Endothelial cell of umbilical vein (primary cell): ENCODE measurements at regions not wholly inside any gene's neighbourhood (a gene's known extent, or its start where the extent isn't known, plus 50 kb on each side); places are given as distances from the start of the nearest gene placed in this dataset.
A peak's percentile ranks its signal among the peaks of the same experiment; 100 is the strongest.

Experiments
- BruUV-seq: library from RNA; stranded (reverse); fragments of 400-500 nt; replicated peaks from 2 replicates; lab custom pipeline; 2021; lab: Mats Ljungman, UMichigan
- CTCF ChIA-PET: fragments of 300-600, 350-600 bp; sonication (Branson Sonifier 250); formaldehyde crosslinking; loops from one replicate; lab custom pipeline; 2021; ENCODE audit warnings: antibody characterized with exemption, inconsistent platforms; lab: Charles Lee
- POLR2A ChIA-PET: fragments of 300-600, 350-600 bp; sonication (Branson Sonifier 250); formaldehyde crosslinking; loops from one replicate; lab custom pipeline; 2021; ENCODE audit warnings: antibody characterized with exemption, inconsistent platforms; lab: Charles Lee
- DNase-seq: peaks from one replicate; pipeline ENCODE4 v3.0.0-alpha.2; 2011; ENCODE audit warnings: low read depth, low spot score
- FAIRE-seq: peaks from 2 replicates; lab custom pipeline; 2011; peaks lifted over from hg19 to GRCh38; lab: Jason Lieb, UNC
- H2AFZ ChIP-seq: 2 replicates; pipeline ENCODE4 v1.6.0; 2012; ENCODE audit warnings: low read depth, low read length, control low read depth, inconsistent platforms
- H3K27ac ChIP-seq: 2 replicates; pipeline ENCODE4 v1.5.1; 2011; ENCODE audit warnings: low read depth, mild to moderate bottlenecking, control low read depth, low read length, moderate library complexity; ENCODE audit not compliant: insufficient read depth
- H3K27me3 ChIP-seq, 2 experiments: 2 replicates each; pipeline versions ENCODE4 v1.6.0 to v1.6.1; 2011; ENCODE audit warnings: low read length in 2 of 2, mixed read lengths in 1 of 2; ENCODE audit not compliant: control insufficient read depth in 2 of 2, insufficient read depth in 2 of 2
- H3K36me3 ChIP-seq, 2 experiments: 2 replicates in 1 of 2; 3 replicates in 1 of 2; pipeline ENCODE4 v1.5.1; 2011; ENCODE audit warnings: low read length in 2 of 2, mild to moderate bottlenecking in 1 of 2, moderate library complexity in 1 of 2; ENCODE audit not compliant: control insufficient read depth in 2 of 2, insufficient read depth in 2 of 2; ENCODE audit errors: extremely low read depth in 1 of 2
- H3K4me1 ChIP-seq: 3 replicates; pipeline ENCODE4 v1.5.1; 2011; ENCODE audit warnings: mild to moderate bottlenecking, low read length; ENCODE audit not compliant: control insufficient read depth, insufficient read depth; ENCODE audit errors: extremely low read depth
- H3K4me2 ChIP-seq: 2 replicates; pipeline ENCODE4 v1.6.1; 2011; ENCODE audit warnings: low read length, control low read depth, mixed read lengths; ENCODE audit not compliant: insufficient read depth
- H3K4me3 ChIP-seq, 3 experiments: fragments of 200-600 bp in 1 of 3; sonication (generic), shearing (Covaris generic) in 1 of 3; replicated peaks in 1 of 3; 2 replicates each; pipeline ENCODE4 v1.5.1; 2011 to 2016; ENCODE audit warnings: control low read depth in 3 of 3, low read length in 3 of 3, mild to moderate bottlenecking in 2 of 3, inconsistent platforms in 1 of 3, low read depth in 1 of 3, moderate library complexity in 1 of 3; ENCODE audit not compliant: insufficient read depth in 1 of 3
- H3K79me2 ChIP-seq: 2 replicates; pipeline ENCODE4 v1.6.0; 2012; ENCODE audit warnings: low read length, inconsistent platforms; ENCODE audit not compliant: control insufficient read depth, insufficient read depth
- H3K9ac ChIP-seq: replicated peaks from 2 replicates; pipeline ENCODE3; 2011; ENCODE audit warnings: low read length, control low read depth; ENCODE audit not compliant: insufficient read depth; ENCODE audit errors: extremely low read depth
- H3K9me1 ChIP-seq: replicated peaks from 3 replicates; pipeline ENCODE4 v1.6.0; 2011; ENCODE audit warnings: mild to moderate bottlenecking, low read length; ENCODE audit not compliant: control insufficient read depth, insufficient read depth; ENCODE audit errors: extremely low read depth
- H3K9me3 ChIP-seq: replicated peaks from 2 replicates; pipeline ENCODE4 v1.5.1; 2012; ENCODE audit warnings: low read length, inconsistent platforms; ENCODE audit not compliant: control insufficient read depth, insufficient read depth
- H4K20me1 ChIP-seq: replicated peaks from 2 replicates; pipeline ENCODE3; 2011; ENCODE audit warnings: mild to moderate bottlenecking, low read length; ENCODE audit not compliant: control insufficient read depth, insufficient read depth; ENCODE audit errors: extremely low read depth
- EZH2 ChIP-seq: IDR thresholded peaks from 2 replicates; pipeline ENCODE4 v1.6.1; 2012; ENCODE audit warnings: borderline replicate concordance, low read depth, mild to moderate bottlenecking, moderate library complexity, low read length, inconsistent platforms; ENCODE audit not compliant: severe bottlenecking
- FOS ChIP-seq: IDR thresholded peaks from 2 replicates; pipeline ENCODE4 v1.6.1; 2011; ENCODE audit warnings: mild to moderate bottlenecking, low read length, moderate library complexity, borderline replicate concordance; ENCODE audit not compliant: insufficient read depth
- GATA2 ChIP-seq: IDR thresholded peaks from 2 replicates; pipeline ENCODE4 v1.7.0; 2011; ENCODE audit warnings: low read depth, mild to moderate bottlenecking, moderate library complexity, mixed read lengths, low read length; ENCODE audit not compliant: insufficient read length, insufficient read depth
- MYC ChIP-seq: IDR thresholded peaks from one replicate; pipeline ENCODE4 v1.6.1; 2011; ENCODE audit warnings: mild to moderate bottlenecking, low read depth, low read length
- POLR2AphosphoS5 ChIP-seq: IDR thresholded peaks from 2 replicates; pipeline ENCODE4 v1.6.1; 2012; ENCODE audit warnings: low read depth, mild to moderate bottlenecking, control low read depth, low read length, moderate library complexity; ENCODE audit not compliant: insufficient read depth
- dilution Hi-C: fragments of 300-500 bp; cut with MboI; formaldehyde crosslinking; loops from one replicate; pipeline ENCODE4 v1.15.0; 2019; ENCODE audit warnings: low sequenced_read_pairs; ENCODE audit not compliant: extremely low pct_ligation_motif_present
- intact Hi-C: fragments of 100-400 bp; cut with micrococcal nuclease; formaldehyde crosslinking; loops from one replicate; pipeline ENCODE4 v1.10.0; 2022
- TF ChIP-seq, protein P1 (sequence below): IDR thresholded peaks from 2 replicates; pipeline ENCODE4 v1.6.1; 2011; ENCODE audit not compliant: insufficient read depth, insufficient read length

- H3K27ac ChIP-seq, result no peak overlapping the region
- DNase-seq, result no peak
- CTCF ChIA-PET, result interaction anchor here (2.6 kb wide), 1 partner anchor 251 kb away, joined by 10 read pairs; no protein-coding TSS in a partner anchor
- dilution Hi-C loops (no loop called here), intact Hi-C loops (no loop called here)
- BruUV-seq, result no TSS peak
- H3K27me3 ChIP-seq, result peaks cover 0 to 4% of the 10 kb centered on the region in 2 experiments
- H3K9me3 ChIP-seq, result no peaks in the 10 kb centered on the region
- no peak for FAIRE-seq
- no peaks in the 10 kb centered on the region for H3K36me3 ChIP-seq
- no peaks in the 10 kb centered on the region for H3K4me1 ChIP-seq
- H3K79me2 ChIP-seq, result no peaks in the 10 kb centered on the region
- H3K4me2 ChIP-seq, result peak overlapping the region; percentile 23
- no peak overlapping the region for H2AFZ ChIP-seq
- POLR2A ChIA-PET, result interaction anchor here (0.6 kb wide), 1 partner anchor 10 kb away, joined by 3 read pairs; no protein-coding TSS in a partner anchor
- no peak overlapping the region for H3K9ac ChIP-seq
- no peak overlapping the region for H3K4me3 ChIP-seq
- H4K20me1 ChIP-seq, result no peaks in the 10 kb centered on the region
- no peak for TF ChIP-seq POLR2AphosphoS5
- TF ChIP-seq EZH2, result peak; percentile 53
- no peak for TF ChIP-seq FOS
- TF ChIP-seq GATA2, result no peak
- no peaks in the 10 kb centered on the region for H3K9me1 ChIP-seq
These were observed 373.0 kb downstream of the RPS24 start for GRCh38 chr10:78406648-78407008.

- H3K36me3 ChIP-seq, result no peaks in the 10 kb centered on the region
- POLR2A ChIA-PET, result interaction anchor here (0.6 kb wide), 1 partner anchor 10 kb away, joined by 3 read pairs; no protein-coding TSS in a partner anchor
- peak overlapping the region; percentile 48 for H2AFZ ChIP-seq
- H3K9me3 ChIP-seq, result no peaks in the 10 kb centered on the region
- TF ChIP-seq, protein P1, sequence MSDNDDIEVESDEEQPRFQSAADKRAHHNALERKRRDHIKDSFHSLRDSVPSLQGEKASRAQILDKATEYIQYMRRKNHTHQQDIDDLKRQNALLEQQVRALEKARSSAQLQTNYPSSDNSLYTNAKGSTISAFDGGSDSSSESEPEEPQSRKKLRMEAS, result no peak
- TF ChIP-seq MYC (no peak), EZH2 (peak; percentile 1)
- peak overlapping the region; percentile 23 for H3K4me2 ChIP-seq
- H3K79me2 ChIP-seq, result no peaks in the 10 kb centered on the region
- no peak overlapping the region for H3K27ac ChIP-seq
- no peaks in the 10 kb centered on the region for H3K4me1 ChIP-seq
- dilution Hi-C loops (no loop called here), intact Hi-C loops (no loop called here)
- H4K20me1 ChIP-seq, result no peaks in the 10 kb centered on the region
- peaks cover 0 to 4% of the 10 kb centered on the region in 2 experiments for H3K27me3 ChIP-seq
- peak overlapping the region in 1 of 3 experiments; percentile 19 for H3K4me3 ChIP-seq
- H3K9ac ChIP-seq, result no peak overlapping the region
- FAIRE-seq (no peak), DNase-seq (peak; percentile 80)
- BruUV-seq, result no TSS peak
- H3K9me1 ChIP-seq, result no peaks in the 10 kb centered on the region
- CTCF ChIA-PET, result interaction anchor here (1.4 to 2.6 kb wide), 2 partner anchors 19 to 250 kb away, joined by 4 to 10 read pairs; no protein-coding TSS in a partner anchor
These were observed 373.5 kb downstream of the RPS24 start for GRCh38 chr10:78407009-78407711.
